Mesenteric fat pad (tissue), 1 donor: ENCODE measurements at regions not wholly inside any gene's neighbourhood (a gene's known extent, or its start where the extent isn't known, plus 50 kb on each side); places are given as distances from the start of the nearest gene placed in this dataset.

Source experiments
- DNase-seq: peaks from one replicate; pipeline ENCODE4 v3.0.0-alpha.2; 2020; ENCODE audit warnings: low spot score
- donor health status: DM: yes; HTN: yes; CAD: no.

GRCh38 chr7:25279705-25280104 is 51.4 kb upstream of the NPVF start:
- DNase-seq: no peak

DNA sequence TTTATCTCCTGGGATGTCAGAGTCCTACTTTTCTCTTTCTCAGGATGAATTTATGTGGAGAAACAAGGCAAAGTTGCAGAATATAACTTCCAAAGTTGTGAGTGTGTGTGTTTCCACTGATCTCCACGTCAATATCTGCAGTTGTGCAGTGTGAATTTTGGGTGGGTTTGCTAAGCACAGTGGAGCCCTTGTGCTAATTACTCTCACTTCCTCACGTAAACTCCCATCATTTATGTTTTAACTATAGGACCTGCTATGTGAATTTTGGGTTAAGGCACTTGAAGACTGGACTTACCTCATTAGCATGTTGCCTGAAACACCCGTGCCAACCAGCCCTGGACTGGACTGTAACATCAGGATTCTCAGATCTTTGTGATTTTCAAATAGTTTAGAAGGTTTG is 51.9 kb upstream of the NPVF start:
- no peak for DNase-seq

DNA sequence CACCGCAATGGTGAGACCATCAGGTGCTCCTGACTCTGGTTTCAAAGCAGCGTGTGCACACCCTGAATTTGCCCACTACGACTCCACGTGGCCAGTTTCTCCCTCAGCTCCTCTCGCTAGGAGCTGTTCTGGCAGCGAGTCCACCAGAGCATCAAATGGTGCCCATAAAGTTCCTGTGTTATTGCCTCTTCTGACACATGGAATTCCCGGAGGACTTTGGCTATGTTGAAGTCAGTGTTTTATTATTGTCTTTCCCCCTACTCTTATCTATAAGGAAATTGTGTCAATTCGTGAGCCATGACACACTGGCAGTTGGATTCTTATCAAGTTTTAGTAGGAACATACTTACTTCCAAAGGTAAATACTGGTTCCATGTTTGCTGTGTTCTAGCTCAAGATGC is 53.9 kb upstream of the NPVF start:
- no peak for DNase-seq

- no peak for DNase-seq
These were observed 58.5 kb upstream of the NPVF start for GRCh38 chr7:25286756-25287155.

DNA sequence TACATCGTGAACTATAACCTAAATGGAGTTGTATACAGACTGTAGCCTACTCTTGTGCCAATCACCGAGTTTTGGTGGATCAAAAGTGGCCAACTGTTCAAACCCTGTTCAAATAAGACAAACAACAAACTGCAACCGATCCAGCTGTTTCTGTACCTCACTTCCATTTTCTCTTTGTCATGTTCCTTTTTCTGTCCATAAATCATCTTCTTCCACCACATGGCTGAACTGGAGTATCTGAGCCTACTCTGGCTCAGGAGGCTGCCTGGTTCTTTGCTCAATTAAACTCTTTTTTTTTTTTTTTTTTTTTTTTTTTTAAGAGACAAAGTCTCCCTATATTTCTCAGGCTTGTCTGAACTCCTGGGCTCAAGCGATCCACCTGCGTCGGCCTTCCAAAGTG is 59.0 kb upstream of the NPVF start:
- DNase-seq: no peak

DNA sequence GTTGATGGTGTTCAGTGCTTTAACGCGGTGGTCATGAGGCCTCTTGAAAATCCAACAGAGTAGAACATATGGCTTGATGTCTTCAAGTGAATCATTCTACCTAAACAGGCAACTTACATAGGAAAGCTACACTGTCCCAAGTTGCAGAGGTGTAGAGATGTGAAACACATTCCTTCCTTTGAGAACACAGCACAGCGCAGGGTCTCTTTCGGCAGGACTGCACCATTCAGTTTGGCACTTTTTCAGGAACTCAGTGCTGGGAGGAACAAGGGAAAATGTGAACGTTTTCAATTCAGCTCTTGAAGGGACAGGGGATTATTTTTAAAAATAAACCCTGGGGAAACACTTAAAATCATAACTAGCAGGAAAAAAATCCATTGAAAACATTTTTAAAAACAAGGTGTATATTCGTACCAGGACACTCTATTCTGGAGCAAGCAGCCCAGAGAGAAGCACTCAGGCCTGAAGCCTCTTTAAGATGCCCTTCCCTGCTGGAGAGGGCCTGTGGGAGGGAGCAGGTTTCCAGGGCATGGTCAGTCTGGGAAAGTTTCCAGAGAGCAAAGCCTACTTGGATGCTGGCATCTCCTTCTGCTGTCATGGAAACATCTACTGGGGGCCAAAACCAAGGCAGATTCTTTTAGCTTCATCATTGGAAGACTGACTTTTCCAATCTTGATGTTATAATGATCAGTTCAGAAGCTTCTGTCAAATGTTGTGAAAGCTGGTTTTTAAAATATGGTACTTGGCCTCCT is 60.4 kb upstream of the NPVF start:
- DNase-seq: no peak

DNA sequence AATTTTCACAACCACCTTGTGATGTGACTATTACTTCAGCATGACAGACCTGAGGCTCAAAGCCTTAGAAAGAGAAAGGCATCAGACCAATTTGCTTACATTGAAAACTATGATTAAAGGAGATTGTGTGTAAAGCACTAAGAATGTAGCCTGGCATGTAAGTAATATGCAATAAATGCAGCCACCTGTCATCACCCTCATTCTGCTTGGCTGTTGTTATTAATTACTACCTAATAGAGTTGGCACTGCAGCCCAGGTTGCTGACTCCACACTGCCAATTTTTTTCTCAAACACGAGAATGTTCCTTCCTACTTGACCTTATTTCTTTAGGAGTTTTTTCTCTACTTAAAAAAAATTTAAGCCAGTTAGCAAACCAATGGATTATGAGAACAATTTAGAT is 61.2 kb upstream of the NPVF start:
- DNase-seq: no peak

DNA sequence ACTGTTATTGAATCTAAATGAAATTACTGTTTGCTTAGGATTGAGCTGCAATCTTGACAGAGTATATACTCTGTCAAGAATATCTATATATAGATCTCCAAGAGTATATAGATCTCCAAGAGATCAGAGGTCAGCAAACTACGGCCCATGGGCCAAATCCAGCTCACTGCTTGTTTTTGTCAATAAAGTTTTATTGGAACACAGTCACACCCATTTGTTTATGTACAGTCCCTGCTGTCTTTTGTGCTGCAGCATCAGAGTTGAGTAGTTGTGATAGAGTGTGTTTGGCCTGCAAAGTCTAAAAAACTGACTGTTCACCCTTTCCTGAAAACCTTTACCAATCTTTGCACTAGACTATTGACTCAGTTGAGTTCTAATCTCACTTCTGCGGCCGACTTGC is 66.3 kb upstream of the NPVF start:
- DNase-seq: no peak

DNA sequence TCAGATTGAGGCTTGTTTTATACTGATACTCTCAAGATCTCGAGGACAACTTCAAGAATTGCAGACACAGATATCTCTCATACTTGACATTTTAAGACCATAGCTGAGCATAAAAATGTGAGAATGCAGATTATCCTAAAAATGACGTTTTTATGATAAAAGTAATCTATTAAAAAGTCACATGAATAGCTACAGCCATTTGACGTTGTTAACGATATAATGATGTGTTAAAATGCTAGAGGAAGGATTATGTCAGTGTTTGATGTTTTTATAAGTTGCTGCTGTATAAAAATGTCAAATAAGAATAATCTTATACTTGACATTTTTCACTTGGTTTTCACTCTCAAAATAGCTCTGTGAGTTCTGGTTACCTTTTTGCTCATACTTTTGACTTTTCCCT is 67.1 kb upstream of the NPVF start:
- no peak for DNase-seq

- no peak for DNase-seq
These were observed 67.8 kb upstream of the NPVF start for GRCh38 chr7:25296086-25296485.

DNA sequence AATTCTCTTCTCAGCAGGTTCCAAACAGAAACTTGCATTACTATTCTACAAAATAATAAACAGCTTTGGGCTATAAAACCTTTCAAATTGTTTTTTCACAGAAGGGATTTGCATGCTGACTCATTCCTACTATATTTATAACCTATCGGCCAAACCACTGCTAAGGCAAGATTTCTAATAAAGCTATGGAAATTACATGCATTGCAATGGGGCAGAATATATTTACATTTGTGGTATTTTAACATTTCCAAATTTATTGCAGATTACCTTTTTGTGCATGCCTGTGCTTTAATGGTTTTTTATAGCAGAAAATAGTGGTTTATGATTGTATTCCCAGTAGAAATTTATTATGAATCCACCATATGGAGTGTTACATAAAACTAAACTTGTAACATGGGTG is 69.0 kb upstream of the NPVF start:
- no peak for DNase-seq

DNA sequence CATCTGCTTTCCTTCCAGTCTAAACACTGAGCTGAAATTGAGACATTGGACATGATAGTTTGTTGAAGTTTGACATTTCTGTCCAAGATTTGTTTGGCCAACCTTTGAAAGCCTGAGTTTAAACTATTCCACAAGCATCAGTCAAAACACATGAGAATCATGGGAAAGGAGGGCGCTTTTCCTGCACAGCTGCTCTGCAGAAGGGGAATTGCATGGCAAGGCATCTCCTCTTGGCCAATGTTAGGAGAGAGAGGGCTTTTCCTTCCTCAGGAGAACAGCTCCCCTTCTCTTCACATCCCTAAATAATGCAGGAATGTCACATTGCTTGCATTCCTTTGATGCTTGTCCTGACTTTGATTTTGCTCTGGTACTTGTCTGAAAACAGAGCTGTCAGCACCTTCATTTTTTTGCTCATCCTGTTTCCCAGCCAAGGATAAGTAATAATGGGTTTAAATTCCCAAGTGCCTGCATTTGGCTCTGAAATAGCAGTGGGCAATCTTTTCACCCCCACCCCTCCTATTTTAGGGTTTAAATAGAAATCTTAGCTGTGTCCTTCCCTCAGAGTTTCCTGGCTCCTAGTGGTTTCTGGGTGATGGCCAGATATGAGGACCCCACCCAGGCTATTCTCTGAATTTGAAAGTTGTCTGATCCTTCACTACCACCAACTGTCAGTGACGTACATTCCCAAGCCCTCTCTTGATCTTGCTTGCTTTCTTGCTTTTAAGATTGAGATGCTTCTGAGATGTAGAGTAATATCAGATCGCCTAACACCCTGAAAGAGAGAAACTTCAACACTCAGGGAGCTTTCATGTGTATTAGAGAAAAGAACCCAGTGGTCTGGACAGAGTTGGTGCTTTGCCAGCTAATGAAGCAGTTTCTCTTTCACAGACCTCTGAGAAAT is 75.2 kb upstream of the NPVF start:
- no peak for DNase-seq

DNA sequence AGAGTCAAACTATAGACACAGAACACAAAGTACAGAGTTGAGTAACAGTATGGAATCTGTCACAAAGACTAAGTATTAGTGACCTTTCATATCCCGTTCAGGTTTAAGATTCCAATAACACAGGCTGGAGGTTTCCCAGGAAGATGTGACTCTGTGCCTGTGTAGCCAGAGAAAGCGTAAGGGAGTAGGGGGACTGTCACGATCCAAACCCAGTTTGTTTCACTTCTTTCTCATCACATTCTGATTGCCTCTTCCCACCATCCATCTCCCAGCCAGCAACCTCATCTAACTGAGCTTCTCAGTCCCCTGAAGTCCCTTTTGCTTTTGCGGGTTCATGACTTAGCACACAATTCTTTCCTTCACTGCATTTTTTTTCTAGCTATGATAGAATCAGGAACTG is 76.4 kb upstream of the NPVF start:
- DNase-seq: no peak

GRCh38 chr7:25305831-25306230 is 77.5 kb upstream of the NPVF start:
- DNase-seq: no peak

DNA sequence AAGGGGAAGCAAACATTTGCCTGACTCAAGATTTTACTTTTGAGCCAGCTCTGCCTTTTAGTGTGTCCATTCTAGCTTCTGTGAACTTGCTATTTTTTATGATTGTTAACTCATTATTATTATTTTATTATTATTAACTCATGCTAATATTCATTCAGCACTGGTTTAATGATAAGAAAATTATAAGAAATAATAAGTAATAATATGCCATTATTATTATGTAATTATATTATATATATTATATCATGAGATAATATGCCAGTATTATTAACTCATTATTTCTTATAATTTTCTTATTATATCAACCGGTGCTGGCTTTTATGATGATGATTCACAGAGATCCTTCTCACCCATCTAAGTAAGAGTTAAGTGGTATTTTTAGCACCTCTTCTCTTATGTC is 79.3 kb upstream of the NPVF start:
- no peak for DNase-seq

GRCh38 chr7:25308246-25308645 is 80.0 kb upstream of the NPVF start:
- no peak for DNase-seq

DNA sequence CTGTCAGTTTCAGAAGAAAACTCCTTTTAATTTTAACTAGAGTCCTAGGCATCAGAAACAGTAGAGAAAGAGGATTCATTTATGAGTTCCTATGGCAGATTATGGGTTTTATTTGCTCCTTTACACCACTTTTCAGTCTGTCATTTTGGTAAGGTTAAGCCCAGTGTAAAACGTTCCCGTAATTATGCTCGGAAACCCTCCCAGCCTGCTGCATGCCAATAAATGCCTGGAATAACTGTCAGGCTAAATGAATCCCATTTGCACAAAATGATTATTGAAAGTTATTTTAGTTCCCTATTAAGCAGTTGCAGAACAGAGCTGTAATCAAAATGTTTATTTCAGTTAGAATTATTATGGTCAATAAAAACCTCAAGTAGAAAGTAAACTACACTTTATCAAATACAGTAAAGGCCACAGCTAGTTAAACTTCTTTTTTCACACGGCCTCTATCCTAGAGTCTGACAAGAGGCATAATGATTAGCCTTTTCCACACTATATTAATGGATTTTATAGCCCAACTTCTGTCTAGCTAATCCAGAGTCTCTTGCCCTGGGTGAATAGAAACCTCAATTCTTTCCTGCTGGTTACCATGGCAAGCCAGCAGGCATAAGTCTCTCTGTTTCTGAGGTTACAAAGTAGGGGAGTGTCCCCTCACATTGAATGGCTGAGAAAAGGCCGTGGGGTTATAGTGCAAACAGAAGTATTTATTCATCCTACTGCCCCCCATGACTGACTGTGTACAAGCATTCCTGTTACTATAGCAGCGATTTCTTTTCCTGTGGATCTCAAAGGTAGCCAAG is 80.8 kb upstream of the NPVF start:
- no peak for DNase-seq

- no peak for DNase-seq
These were observed 82.6 kb upstream of the NPVF start for GRCh38 chr7:25310896-25311295.

DNA sequence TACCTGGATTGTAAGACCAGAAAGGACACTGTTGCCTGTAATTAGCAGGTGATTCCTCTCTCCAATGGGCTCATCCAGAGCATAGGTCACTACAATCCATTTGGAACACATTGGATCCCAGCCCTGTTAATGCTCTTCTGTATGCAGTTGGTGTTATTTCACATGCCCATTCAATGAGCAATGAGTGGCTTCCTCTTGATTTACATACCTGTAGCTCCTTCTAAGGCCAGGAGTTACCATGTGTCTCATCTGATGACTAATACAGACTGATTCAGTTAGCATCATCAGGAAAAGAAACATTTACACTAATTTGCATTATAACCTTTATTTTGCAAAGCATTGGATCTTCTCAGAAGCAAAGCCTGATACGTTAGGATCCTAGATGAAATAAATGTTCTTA is 83.1 kb upstream of the NPVF start:
- DNase-seq: no peak

DNA sequence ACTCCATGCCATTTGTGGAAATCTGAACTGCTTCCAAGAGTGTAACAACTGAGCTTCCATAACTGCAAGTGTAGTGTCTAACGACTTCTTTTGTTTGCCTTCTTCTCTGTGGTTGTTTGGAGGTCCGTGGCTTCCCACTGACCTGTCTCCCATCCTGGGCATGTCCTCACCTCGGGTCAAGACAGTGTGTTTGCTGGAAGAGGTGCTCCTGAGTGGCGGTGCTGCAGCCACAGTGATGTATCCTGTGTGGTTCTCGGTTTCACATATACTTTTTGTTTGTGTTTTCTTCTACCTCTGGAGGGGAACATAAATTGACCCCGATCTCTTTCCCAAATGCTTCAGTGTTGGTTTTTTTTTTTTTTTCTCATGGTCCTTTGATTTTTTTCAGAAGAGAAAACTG is 84.7 kb upstream of the NPVF start:
- DNase-seq: no peak

DNA sequence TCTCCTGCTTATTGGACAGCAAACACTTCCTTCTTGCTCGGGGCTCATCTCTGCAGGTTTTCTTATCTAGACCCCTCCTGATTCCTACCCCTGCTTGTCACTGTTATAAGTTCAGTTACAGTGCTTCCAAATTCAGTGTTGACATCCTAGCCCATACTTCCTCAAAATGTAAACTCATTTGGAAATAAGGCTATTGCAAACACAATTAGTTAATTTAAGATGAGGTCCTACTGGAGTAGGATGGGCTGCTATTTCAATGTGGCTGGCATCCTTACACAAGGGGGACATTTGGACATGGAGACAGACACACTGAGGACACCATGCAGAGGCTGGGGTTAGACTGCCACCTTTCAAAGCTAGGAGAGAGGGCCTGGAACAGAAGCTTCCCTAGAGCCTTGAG is 85.2 kb upstream of the NPVF start:
- no peak for DNase-seq
